H1 (cell line): ENCODE measurements at regions not wholly inside any gene's neighbourhood (a gene's known extent, or its start where the extent isn't known, plus 50 kb on each side); places are given as distances from the start of the nearest gene placed in this dataset.

Source experiments
- CTCF ChIA-PET: fragments of 300-600 bp; sonication (Branson Sonifier 250); formaldehyde crosslinking; loops from one replicate; lab custom pipeline; 2021; ENCODE audit not compliant: partially characterized antibody; lab: Charles Lee
- POLR2A ChIA-PET: fragments of 300-600 bp; sonication (Branson Sonifier 250); formaldehyde crosslinking; loops from one replicate; lab custom pipeline; 2021; ENCODE audit warnings: inconsistent platforms; ENCODE audit not compliant: partially characterized antibody; lab: Charles Lee
- DNase-seq, 2 experiments: peaks; one replicate each; pipeline versions ENCODE4 v3.0.0 to v3.0.0-alpha.2; 2010 to 2022; ENCODE audit warnings: low spot score in 2 of 2, low read depth in 1 of 2, mixed read lengths in 1 of 2
- FAIRE-seq: peaks from 2 replicates; lab custom pipeline; 2011; peaks lifted over from hg19 to GRCh38; lab: Jason Lieb, UNC
- H2AFZ ChIP-seq: 2 replicates; pipeline ENCODE4 v1.8.1; 2012; ENCODE audit warnings: low read length, inconsistent platforms
- H2AK5ac ChIP-seq: 2 replicates; pipeline ENCODE4 v1.6.1; 2013; ENCODE audit warnings: low read depth, low read length
- H2BK120ac ChIP-seq: replicated peaks from 2 replicates; pipeline ENCODE3; 2013; ENCODE audit warnings: low read depth, low read length, inconsistent platforms
- H2BK12ac ChIP-seq: 2 replicates; pipeline ENCODE4 v1.6.1; 2013; ENCODE audit warnings: low read depth, low read length
- H2BK15ac ChIP-seq: 2 replicates; pipeline ENCODE4 v1.6.1; 2013; ENCODE audit warnings: low read length
- H2BK20ac ChIP-seq: 2 replicates; pipeline ENCODE4 v1.6.1; 2013; ENCODE audit warnings: low read length
- H2BK5ac ChIP-seq: 2 replicates; pipeline ENCODE4 v1.6.1; 2013; ENCODE audit warnings: low read depth, low read length
- H3K14ac ChIP-seq: 2 replicates; pipeline ENCODE4 v1.6.1; 2013; ENCODE audit warnings: inconsistent platforms; ENCODE audit not compliant: insufficient read length
- H3K18ac ChIP-seq: 2 replicates; pipeline ENCODE4 v1.6.1; 2013; ENCODE audit warnings: low read length; ENCODE audit errors: extremely low read depth
- H3K23ac ChIP-seq: 2 replicates; pipeline ENCODE4 v1.6.1; 2013; ENCODE audit warnings: inconsistent platforms; ENCODE audit not compliant: insufficient read length
- H3K23me2 ChIP-seq: 2 replicates; pipeline ENCODE4 v1.6.1; 2013; ENCODE audit warnings: low read depth, low read length
- H3K27ac ChIP-seq: 2 replicates; pipeline ENCODE4 v1.6.1; 2011; ENCODE audit warnings: low read depth, low read length, inconsistent platforms
- H3K27me3 ChIP-seq, 4 experiments: replicated peaks in 1 of 4; 1 replicate in 1 of 4; 2 replicates in 3 of 4; pipeline versions ENCODE4 v1.6.1 to v1.8.1; 2011 to 2013; ENCODE audit warnings: low read length in 3 of 4, mild to moderate bottlenecking in 3 of 4, inconsistent platforms in 2 of 4, mixed read lengths in 2 of 4, moderate library complexity in 1 of 4; ENCODE audit not compliant: control insufficient read depth in 3 of 4, insufficient read depth in 3 of 4; ENCODE audit errors: extremely low read depth in 1 of 4
- H3K36me3 ChIP-seq, 4 experiments: 2 replicates each; pipeline versions ENCODE4 v1.6.1 to v1.8.1; 2011 to 2013; ENCODE audit warnings: mild to moderate bottlenecking in 4 of 4, low read length in 3 of 4, moderate library complexity in 2 of 4, control low read depth in 1 of 4, inconsistent platforms in 1 of 4; ENCODE audit not compliant: insufficient read depth in 4 of 4, control insufficient read depth in 2 of 4
- H3K4ac ChIP-seq: replicated peaks from 2 replicates; pipeline ENCODE3; 2013; ENCODE audit warnings: low read length, low read depth, mixed read lengths, inconsistent platforms; ENCODE audit not compliant: insufficient read length
- H3K4me1 ChIP-seq, 4 experiments: replicated peaks in 1 of 4; 1 replicate in 1 of 4; 2 replicates in 3 of 4; pipeline versions ENCODE4 v1.6.1 to v1.8.1; 2011 to 2013; ENCODE audit warnings: low read length in 3 of 4, inconsistent platforms in 2 of 4, mixed read lengths in 1 of 4; ENCODE audit not compliant: insufficient read depth in 4 of 4, control insufficient read depth in 3 of 4
- H3K4me2 ChIP-seq, 2 experiments: 2 replicates each; pipeline versions ENCODE4 v1.6.1 to v1.8.1; 2011 to 2013; ENCODE audit warnings: low read depth in 2 of 2, low read length in 2 of 2, control low read depth in 1 of 2, inconsistent platforms in 1 of 2, mild to moderate bottlenecking in 1 of 2; ENCODE audit not compliant: insufficient read depth in 1 of 2
- H3K4me3 ChIP-seq, 4 experiments: fragments of 200-600, 300-600 bp in 1 of 4; sonication (generic), shearing (Covaris generic), sonication (Bioruptor Twin) in 1 of 4; 2 replicates each; pipeline versions ENCODE4 v1.5.1 to v1.8.1; 2011 to 2016; ENCODE audit warnings: low read length in 4 of 4, low read depth in 3 of 4, control low read depth in 2 of 4, inconsistent platforms in 2 of 4, mild to moderate bottlenecking in 2 of 4, mixed read lengths in 1 of 4, moderate library complexity in 1 of 4; ENCODE audit not compliant: insufficient read depth in 2 of 4; ENCODE audit errors: extremely low read depth in 1 of 4
- H3K56ac ChIP-seq: replicated peaks from 2 replicates; pipeline ENCODE3; 2013; ENCODE audit warnings: low read depth, mild to moderate bottlenecking, mixed read lengths, low read length, inconsistent platforms; ENCODE audit not compliant: insufficient read length
- H3K79me1 ChIP-seq: 2 replicates; pipeline ENCODE4 v1.6.1; 2013; ENCODE audit warnings: low read depth, low read length, control low read depth
- H3K79me2 ChIP-seq, 2 experiments: 2 replicates each; pipeline versions ENCODE4 v1.6.1 to v1.8.1; 2012 to 2013; ENCODE audit warnings: low read length in 2 of 2, mild to moderate bottlenecking in 2 of 2, inconsistent platforms in 1 of 2; ENCODE audit not compliant: insufficient read depth in 2 of 2, control insufficient read depth in 1 of 2
- H3K9ac ChIP-seq, 4 experiments: replicated peaks in 1 of 4; 1 replicate in 1 of 4; 2 replicates in 3 of 4; pipeline versions ENCODE4 v1.6.1 to v1.8.1; 2011 to 2013; ENCODE audit warnings: low read depth in 3 of 4, low read length in 3 of 4, control low read depth in 2 of 4, mild to moderate bottlenecking in 2 of 4, moderate library complexity in 2 of 4, inconsistent platforms in 1 of 4; ENCODE audit errors: extremely low read depth in 1 of 4
- H3K9me3 ChIP-seq, 2 experiments: 2 replicates each; pipeline versions ENCODE4 v1.6.1 to v1.8.1; 2012 to 2013; ENCODE audit warnings: mild to moderate bottlenecking in 2 of 2, moderate library complexity in 2 of 2, control low read depth in 1 of 2, inconsistent platforms in 1 of 2, low read depth in 1 of 2, low read length in 1 of 2, mixed read lengths in 1 of 2; ENCODE audit not compliant: insufficient read depth in 2 of 2
- H4K20me1 ChIP-seq, 2 experiments: replicated peaks in 1 of 2; 2 replicates each; pipeline versions ENCODE3 to v1.8.1; 2011 to 2013; ENCODE audit warnings: inconsistent platforms in 2 of 2, low read length in 2 of 2, mild to moderate bottlenecking in 1 of 2; ENCODE audit not compliant: insufficient read depth in 2 of 2, control insufficient read depth in 1 of 2
- H4K5ac ChIP-seq: 2 replicates; pipeline ENCODE4 v1.6.1; 2013; ENCODE audit warnings: low read length, low read depth, mixed read lengths, inconsistent platforms; ENCODE audit not compliant: insufficient read length
- H4K8ac ChIP-seq: 2 replicates; pipeline ENCODE4 v1.8.0; 2013; ENCODE audit warnings: mild to moderate bottlenecking, moderate library complexity, low read length, inconsistent platforms; ENCODE audit not compliant: insufficient read depth; ENCODE audit errors: extremely low read depth
- H4K91ac ChIP-seq: replicated peaks from 2 replicates; pipeline ENCODE3; 2013; ENCODE audit warnings: low read length, mixed read lengths, inconsistent platforms; ENCODE audit not compliant: insufficient read length
- CBX8 ChIP-seq: fragments of 300-800, 300-1000 bp; sonication (generic); IDR thresholded peaks from 2 replicates; pipeline ENCODE4 v1.7.1; 2016; ENCODE audit warnings: low read depth, low read length, borderline replicate concordance
- WGBS, 2 experiments: shearing (Covaris generic) in 1 of 2; methylation state at CpG; one replicate each; pipeline versions ENCODE4 v1.1.6 to v1.1.7; 2013 to 2015; ENCODE audit warnings: low lambda C conversion rate in 2 of 2, mixed read lengths in 2 of 2, inconsistent platforms in 1 of 2, low coverage in 1 of 2, missing lambda C conversion rate in 1 of 2; ENCODE audit not compliant: insufficient replicate concordance in 2 of 2, insufficient coverage in 1 of 2, insufficient read length in 1 of 2; ENCODE audit errors: extremely low coverage in 1 of 2, missing lambda C conversion rate in 1 of 2; 5-methylcytosine and 5-hydroxymethylcytosine counted together

DNA sequence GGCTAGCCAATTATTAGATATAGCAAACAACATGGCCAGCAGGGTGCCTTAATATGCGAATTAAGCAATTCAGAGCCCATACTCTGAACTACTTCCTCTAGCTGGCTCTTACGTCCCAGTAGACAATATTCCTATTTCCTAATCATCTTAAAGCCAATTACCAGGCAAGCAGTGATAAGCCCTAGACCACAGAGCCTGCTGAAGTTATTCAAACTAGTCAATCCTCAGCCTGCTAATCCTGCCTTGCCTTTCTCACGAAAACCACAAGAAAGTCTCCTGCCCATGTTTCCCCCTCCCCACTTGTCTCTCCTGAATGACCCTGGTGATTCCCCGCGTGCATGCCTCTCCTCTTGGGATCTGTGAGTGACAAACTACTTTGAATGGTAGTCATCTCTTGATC, 86.8 kb upstream of the CACNA2D1 start:
- FAIRE-seq (no peak), DNase-seq (no peak)
- no peak overlapping the region for H2AK5ac ChIP-seq
- H3K14ac ChIP-seq: no peak overlapping the region
- CTCF ChIA-PET: no interaction called here
- H2BK5ac ChIP-seq: no peak overlapping the region
- no peaks in the 10 kb centered on the region for H4K20me1 ChIP-seq
- 79% methylated on average over 5 of the region's 5 CpGs; no CpG with 5 or more reads in 1 of the 2 experiments for WGBS, 2 experiments
- no peak overlapping the region for H3K4me3 ChIP-seq
- no peak overlapping the region for H4K8ac ChIP-seq
- H2BK15ac ChIP-seq: no peak overlapping the region
- no peak overlapping the region for H2BK20ac ChIP-seq
- peaks cover 0 to 3% (median 0%) of the 10 kb centered on the region in 4 experiments; a peak in 2 of 7 replicates for H3K4me1 ChIP-seq
- H3K79me2 ChIP-seq: no peaks in the 10 kb centered on the region
- no peak overlapping the region for H3K4ac ChIP-seq
- H3K56ac ChIP-seq: no peak overlapping the region
- no peak overlapping the region for H4K91ac ChIP-seq
- H4K5ac ChIP-seq: no peak overlapping the region
- H3K23me2 ChIP-seq: no peaks in the 10 kb centered on the region
- H3K36me3 ChIP-seq: no peaks in the 10 kb centered on the region
- no peaks in the 10 kb centered on the region for H3K27me3 ChIP-seq
- H3K4me2 ChIP-seq: no peak overlapping the region
- no peak for TF ChIP-seq CBX8
- TF ChIP-seq, all 59 proteins: peak for 0
- Histone ChIP-seq H3K23ac (no peak overlapping the region), H3K18ac (no peak overlapping the region), H3K27ac (no peak overlapping the region), H2AFZ (no peak overlapping the region), H3K9me3 (no peaks in the 10 kb centered on the region), H3K79me1 (no peaks in the 10 kb centered on the region), H2BK120ac (no peak overlapping the region), H2BK12ac (no peak overlapping the region), H3K9ac (no peak overlapping the region)
- POLR2A ChIA-PET: no interaction called here
